Right lobe of liver (tissue), 4 donors: ENCODE measurements at regions not wholly inside any gene's neighbourhood (a gene's known extent, or its start where the extent isn't known, plus 50 kb on each side); places are given as distances from the start of the nearest gene placed in this dataset.

Experiments used
- CTCF ChIP-seq, 4 donors: fragments of 200-600 bp in 3 of 4; fragments of 450-650 bp in 1 of 4; IDR thresholded peaks; one replicate each; pipeline versions ENCODE4 v1.5.1 to v1.8.0; 2016 to 2022; ENCODE audit warnings: antibody characterized with exemption in 4 of 4, mild to moderate bottlenecking in 2 of 4
- POLR2A ChIP-seq: fragments of 450-650 bp; IDR thresholded peaks from one replicate; pipeline ENCODE4 v1.6.1; 2017; ENCODE audit warnings: antibody characterized with exemption, mild to moderate bottlenecking
- donor health status: DM: no; HTN: no; CAD: no.
- donor health status: DM: no; HTN: no; CAD: no.
- donor health status: DM: no; HTN: yes; CAD: no.

- no peak for TF ChIP-seq CTCF (IDR thresholded peaks at IDR 0.05)
- no peak for TF ChIP-seq POLR2A
Observed at GRCh38 chr5:162512935-162513565, 445.5 kb downstream of the GABRG2 start.
